HG02852 (cell line): ENCODE measurements at regions not wholly inside any gene's neighbourhood (a gene's known extent, or its start where the extent isn't known, plus 50 kb on each side); places are given as distances from the start of the nearest gene placed in this dataset.
A peak's percentile ranks its signal among the peaks of the same experiment; 100 is the strongest.
"Not testable (repeated sequence)": the region's sequence is repeated elsewhere in the genome, so short reads cannot be mapped to it uniquely, and the experiment has no call there.

Source experiments
- ATAC-seq: cut with Tn5 transposase; IDR thresholded peaks from one replicate; pipeline ENCODE4 v1.9.1; 2021; ENCODE audit warnings: mild to moderate bottlenecking, moderate library complexity; ENCODE audit not compliant: unreplicated experiment

DNA sequence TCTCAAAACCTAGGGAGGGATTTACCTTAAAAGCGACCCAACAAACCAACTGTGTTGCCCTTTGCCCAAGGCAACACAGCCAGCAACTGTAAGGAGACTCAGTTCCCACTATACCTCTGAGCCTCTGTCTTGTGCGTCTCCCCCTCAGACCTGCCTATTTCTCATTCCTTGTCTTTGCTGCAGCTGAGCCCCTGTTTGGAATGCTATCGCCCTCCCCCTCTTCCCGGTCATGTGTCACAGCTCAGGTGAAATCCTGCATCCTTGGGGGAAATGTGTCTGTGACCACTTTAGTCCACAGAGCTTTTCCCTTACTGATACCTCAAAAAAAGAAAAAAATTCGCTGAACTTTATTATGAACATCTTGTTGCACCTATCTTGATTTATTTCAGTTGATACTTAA lies 52.0 kb upstream of the LRIG1 start:
- no peak for ATAC-seq

GRCh38 chr3:66553441-66554113 lies 52.8 kb upstream of the LRIG1 start:
- ATAC-seq = no peak

GRCh38 chr3:66554178-66554577 lies 53.4 kb upstream of the LRIG1 start:
- ATAC-seq = no peak

DNA sequence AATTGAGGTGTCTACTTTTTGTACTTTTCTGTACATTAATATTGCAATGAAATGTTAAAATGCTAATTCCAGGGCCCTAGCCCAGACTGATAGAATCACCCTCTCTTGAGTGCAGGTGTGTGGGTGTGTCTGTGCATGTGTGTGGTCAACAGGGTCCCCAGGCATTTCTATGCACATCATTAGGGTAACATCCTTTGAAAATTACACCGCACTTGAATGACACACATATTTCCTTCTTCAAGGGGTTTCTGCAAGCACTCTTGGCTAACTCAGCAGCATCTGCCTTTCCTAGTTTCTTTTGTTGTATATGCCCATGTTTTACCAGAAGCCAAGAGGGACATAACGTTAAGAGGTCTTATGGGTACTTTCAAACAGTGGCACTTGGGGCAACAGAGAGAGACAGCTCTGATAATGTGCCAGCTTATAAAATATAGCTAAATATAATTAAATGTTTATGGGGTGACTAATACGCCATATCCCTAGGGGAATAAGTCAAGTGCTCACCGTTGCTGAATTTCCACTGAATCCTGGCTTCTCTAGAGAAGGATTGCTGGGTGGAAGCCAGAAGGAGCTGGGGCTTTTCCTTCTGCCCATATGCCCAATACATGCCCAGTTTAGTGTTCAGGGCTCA lies 54.5 kb upstream of the LRIG1 start:
- no peak for ATAC-seq

DNA sequence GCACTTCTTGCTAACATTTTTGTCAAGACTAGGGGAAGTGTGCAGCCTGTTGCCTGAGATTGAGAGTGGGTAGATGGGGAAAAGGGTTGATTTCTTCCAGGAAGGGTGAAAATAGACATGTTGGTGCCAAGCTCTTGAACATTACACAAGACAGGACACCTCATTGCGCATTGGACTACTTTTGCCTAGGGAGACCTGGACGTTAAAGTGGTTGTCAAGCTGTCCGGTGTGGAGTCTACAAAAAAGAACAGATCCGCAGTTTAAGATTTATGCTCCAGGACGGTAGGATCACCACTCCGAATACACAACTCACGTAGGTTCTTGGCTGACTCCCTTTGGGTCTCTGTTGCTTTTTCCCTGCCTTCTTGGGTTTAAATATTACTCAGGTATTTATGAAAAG lies 56.3 kb upstream of the LRIG1 start:
- ATAC-seq = no peak

GRCh38 chr3:66559924-66560323 lies 59.1 kb upstream of the LRIG1 start:
- ATAC-seq = not testable (repeated sequence)

GRCh38 chr3:66561367-66561766 lies 60.5 kb upstream of the LRIG1 start:
- ATAC-seq = no peak

- ATAC-seq = no peak
These were observed 64.5 kb upstream of the LRIG1 start for GRCh38 chr3:66565301-66565700.

- ATAC-seq = no peak
These were observed 66.3 kb upstream of the LRIG1 start for GRCh38 chr3:66567077-66567476.

DNA sequence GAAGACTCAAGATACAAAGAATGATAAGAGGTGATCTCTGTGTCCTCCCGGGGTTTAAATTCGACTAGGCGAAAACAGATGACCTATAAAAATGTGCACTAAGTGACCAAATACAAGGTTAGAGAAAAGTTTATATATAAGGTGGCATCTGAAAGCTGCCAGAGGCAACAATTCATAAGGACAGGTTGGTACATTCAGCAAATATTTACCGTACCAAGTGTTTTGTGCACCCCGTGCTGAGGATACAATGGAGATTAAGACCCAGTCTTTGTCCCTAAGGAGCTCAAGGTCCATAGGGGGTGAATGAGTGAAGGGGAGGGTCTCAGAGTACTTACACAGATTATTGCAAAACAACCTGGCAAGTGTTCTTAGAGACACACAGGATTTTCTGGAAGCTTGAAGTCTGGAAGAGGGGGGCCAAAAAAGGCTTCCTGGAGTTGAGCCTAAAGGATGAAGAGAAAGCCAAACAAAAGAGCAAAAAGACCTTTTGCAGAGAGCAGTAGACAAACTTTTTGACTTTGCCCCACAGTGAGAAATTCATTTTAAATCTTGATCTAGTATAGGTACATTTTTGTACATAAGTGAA lies 71.4 kb upstream of the LRIG1 start:
- no peak for ATAC-seq

DNA sequence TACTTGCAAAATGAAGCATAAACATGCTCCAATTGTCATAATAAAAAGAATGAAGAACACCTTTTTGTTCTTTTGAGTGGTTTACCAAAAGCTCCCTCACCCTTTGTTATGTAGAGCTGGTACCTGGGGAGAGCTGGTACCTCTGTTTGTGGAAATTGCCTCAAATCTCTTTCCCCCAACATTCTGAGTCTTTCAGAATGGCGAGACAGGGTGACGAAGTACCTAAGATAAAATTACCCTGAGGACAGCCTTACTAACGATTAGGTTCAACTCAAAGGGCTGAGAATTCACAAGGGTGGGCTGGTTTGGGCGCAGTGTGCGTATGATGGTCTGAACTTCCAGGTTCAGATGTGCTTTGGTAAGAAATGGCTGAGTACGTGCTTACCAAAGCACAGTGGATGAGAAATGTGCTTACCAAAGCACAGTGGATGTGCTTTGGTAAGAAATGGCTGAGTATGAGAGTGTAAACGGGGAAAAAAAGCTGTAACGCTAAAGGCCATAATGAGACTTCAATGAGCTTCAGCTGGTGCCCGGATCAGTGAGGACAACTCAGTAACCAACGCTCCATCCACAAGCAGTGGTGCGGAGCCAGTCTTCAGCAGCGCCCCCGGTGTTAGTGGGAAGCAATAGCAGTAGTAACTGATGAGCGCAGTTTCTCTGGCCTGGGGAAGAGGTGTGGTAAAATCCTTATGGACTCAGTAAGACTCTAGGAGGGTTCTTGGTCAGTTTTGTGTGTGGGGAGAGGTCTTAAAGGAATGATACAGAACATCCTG lies 72.3 kb upstream of the LRIG1 start:
- peak; percentile 47 for ATAC-seq

- ATAC-seq = no peak
These were observed 73.3 kb upstream of the LRIG1 start for GRCh38 chr3:66574091-66574490.

DNA sequence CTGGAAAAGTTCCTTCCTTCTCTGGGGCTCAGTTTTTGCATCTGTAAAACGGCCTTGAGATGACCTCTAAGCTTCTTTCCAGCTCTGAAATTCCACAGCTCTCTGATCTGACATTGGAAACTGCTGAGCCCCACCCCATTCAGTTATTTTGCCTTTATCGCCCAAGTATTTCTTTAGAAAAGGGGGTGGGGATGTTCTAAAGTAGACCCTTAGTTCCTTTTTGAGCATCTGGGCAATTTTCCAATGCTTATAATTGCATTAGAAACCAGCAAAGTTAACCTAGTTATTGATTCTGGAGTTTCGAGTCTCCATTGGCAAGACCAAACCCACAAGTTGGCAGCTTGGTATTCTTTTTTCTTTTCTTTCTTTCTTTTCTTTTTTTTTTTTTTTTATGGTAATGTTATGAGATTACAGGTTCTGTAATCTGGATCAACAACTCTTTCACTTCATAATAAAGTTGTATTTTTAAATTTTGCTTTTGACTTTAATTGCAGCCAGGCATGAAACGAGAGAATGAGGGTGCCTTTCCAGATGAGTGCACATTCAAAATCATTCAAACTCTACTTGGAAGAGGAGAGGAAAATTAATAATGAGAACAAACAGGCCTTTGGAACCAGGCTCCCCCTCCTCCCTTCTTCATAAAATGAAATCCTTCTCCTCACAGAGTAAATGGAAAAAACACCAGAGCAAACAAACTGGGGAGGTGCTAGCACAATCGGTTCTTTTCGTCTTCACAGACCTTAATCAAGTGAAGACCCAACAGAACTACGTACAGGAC lies 76.8 kb upstream of the LRIG1 start:
- ATAC-seq = no peak

GRCh38 chr3:66581256-66581655 lies 80.4 kb upstream of the LRIG1 start:
- ATAC-seq = no peak

GRCh38 chr3:66582721-66583423 lies 82.0 kb upstream of the LRIG1 start:
- ATAC-seq = peak; percentile 95

DNA sequence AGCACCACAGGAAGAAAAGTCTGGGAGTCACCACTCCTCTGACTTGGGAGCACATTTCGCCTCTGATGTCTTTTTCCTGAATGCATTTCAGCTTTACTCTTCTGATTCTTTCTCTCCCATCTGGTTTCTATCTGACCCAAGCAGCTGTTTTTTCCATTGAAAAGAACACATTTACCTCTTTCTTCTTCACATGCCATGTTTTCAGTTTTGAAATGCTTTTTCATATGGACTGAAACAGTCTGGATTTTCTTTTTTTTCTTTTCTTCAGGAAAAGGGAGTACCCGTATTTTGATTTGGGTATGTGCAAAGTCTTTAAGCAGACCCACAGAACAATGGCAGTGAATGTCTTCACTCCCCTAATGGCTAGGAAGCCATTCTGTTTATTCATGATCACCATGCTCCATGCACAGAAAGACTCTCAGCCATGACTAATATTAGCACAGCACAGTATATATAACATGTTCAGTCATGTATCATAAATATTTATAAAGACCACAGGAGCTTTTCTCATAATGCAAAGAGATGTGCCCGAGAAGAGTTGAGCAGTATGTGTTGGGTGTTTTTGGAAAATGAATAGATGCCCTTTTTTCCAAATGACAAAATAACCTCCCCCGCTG lies 82.7 kb upstream of the LRIG1 start:
- no peak for ATAC-seq

DNA sequence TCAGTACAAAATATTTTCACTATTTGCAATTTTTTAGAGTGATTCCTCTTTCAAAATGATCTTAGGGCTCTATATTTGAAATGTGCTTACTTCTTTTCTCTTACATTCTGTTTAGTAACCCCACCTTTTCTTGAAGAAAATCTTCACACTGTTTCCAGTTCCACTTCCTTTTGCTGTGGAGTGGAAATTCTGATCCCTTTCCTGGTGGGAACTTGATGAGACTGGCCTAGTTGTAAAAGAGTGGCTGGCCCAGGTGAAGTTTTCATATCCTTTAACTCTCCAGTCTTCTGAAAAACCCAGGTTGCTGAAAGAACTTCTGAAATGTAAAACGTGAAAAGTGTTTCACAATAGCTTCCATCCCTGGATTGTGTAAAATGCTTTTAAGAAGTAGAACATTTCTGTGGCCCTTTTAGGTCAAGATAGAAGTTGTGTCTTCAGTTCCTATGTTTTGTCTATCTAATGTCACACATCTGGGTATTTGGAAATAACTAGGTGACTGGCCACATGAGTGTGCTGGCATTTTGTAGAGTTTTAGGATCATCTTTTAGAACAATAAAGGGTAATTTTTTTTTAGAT lies 84.8 kb upstream of the LRIG1 start:
- ATAC-seq = no peak

- ATAC-seq = no peak
These were observed 86.0 kb upstream of the LRIG1 start for GRCh38 chr3:66586853-66587252.

DNA sequence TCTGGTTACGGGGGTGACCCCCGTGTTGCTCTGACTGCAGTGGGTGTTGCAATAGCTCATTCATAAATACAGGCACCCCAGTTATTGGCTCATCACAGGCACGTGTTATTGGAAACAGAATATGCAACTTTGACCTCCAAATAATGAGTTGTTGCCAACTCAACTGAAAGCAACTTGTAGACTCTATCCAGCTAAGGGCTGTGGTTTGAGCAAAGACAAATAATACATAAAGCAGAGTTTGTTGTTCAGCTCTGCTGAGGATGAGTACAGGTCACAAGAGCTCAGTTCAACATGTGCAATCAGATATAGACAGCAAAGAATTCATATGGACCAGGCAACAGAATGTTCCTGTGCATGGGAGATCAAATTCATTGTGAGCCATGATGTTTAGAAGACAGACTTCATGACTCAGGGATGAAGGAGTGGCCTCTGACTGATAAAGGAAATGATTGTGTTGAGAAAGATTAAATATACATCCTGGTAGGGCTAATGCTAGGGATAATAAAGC lies 87.6 kb upstream of the LRIG1 start:
- no peak for ATAC-seq
